ENCODE measurements at regions not wholly inside any gene's neighbourhood (a gene's known extent, or its start where the extent isn't known, plus 50 kb on each side); places are given as distances from the start of the nearest gene placed in this dataset.
A peak's percentile ranks its signal among the peaks of the same experiment; 100 is the strongest.

- in situ Hi-C loops (cut with HindIII; ENCODE audit: low sequenced_read_pairs) = no loop called here
- no peak for DNase-seq (ENCODE audit: low spot score)
Measured at GRCh38 chr14:58749066-58749669, 111.4 kb downstream of the DACT1 start.

- in situ Hi-C loops (cut with HindIII; ENCODE audit: low sequenced_read_pairs) = no loop called here
- DNase-seq (ENCODE audit: low spot score) = no peak
Measured at GRCh38 chr14:58750321-58751269, 112.8 kb downstream of the DACT1 start.

- in situ Hi-C loops (cut with HindIII; ENCODE audit: low sequenced_read_pairs) = no loop called here
- DNase-seq (ENCODE audit: low spot score) = no peak
Measured at GRCh38 chr14:58751788-58752187, 114.0 kb downstream of the DACT1 start.

- in situ Hi-C loops (cut with HindIII; ENCODE audit: low sequenced_read_pairs) = no loop called here
- no peak for DNase-seq (ENCODE audit: low spot score)
Measured at GRCh38 chr14:58752289-58752688, 114.5 kb downstream of the DACT1 start.

- DNase-seq (ENCODE audit: low spot score) = peak; percentile 77
- in situ Hi-C loops (cut with HindIII; ENCODE audit: low sequenced_read_pairs) = no loop called here
Measured at GRCh38 chr14:58752771-58753201, 115.0 kb downstream of the DACT1 start.

- no peak for DNase-seq (ENCODE audit: low spot score)
- in situ Hi-C loops (cut with HindIII; ENCODE audit: low sequenced_read_pairs) = no loop called here
Measured at GRCh38 chr14:58755031-58755925, 117.5 kb downstream of the DACT1 start.

- in situ Hi-C loops (cut with HindIII; ENCODE audit: low sequenced_read_pairs) = no loop called here
Measured at GRCh38 chr14:58760121-58760520, 122.4 kb downstream of the DACT1 start.

GRCh38 chr14:58762629-58763028 is 124.9 kb downstream of the DACT1 start:
- in situ Hi-C loops (cut with HindIII; ENCODE audit: low sequenced_read_pairs) = no loop called here
- DNase-seq (ENCODE audit: low spot score) = no peak

More at GRCh38 chr14:58760121-58760520, 122.4 kb downstream of the DACT1 start:
- DNase-seq (ENCODE audit: low spot score) = peak; percentile 52

GRCh38 chr14:58763210-58763609 is 125.4 kb downstream of the DACT1 start:
- in situ Hi-C loops (cut with HindIII; ENCODE audit: low sequenced_read_pairs) = no loop called here

GRCh38 chr14:58765418-58765831 is 127.7 kb downstream of the DACT1 start:
- peak; percentile 67 for DNase-seq (ENCODE audit: low spot score)
- in situ Hi-C loops (cut with HindIII; ENCODE audit: low sequenced_read_pairs) = no loop called here

More at GRCh38 chr14:58763210-58763609, 125.4 kb downstream of the DACT1 start:
- DNase-seq (ENCODE audit: low spot score) = no peak

GRCh38 chr14:58765843-58766242 is 128.1 kb downstream of the DACT1 start:
- no peak for DNase-seq (ENCODE audit: low spot score)
- in situ Hi-C loops (cut with HindIII; ENCODE audit: low sequenced_read_pairs) = no loop called here

- DNase-seq (ENCODE audit: low spot score) = no peak
- in situ Hi-C loops (cut with HindIII; ENCODE audit: low sequenced_read_pairs) = no loop called here
Measured at GRCh38 chr14:58769011-58769643, 131.4 kb downstream of the DACT1 start.

- DNase-seq (ENCODE audit: low spot score) = no peak
- in situ Hi-C loops (cut with HindIII; ENCODE audit: low sequenced_read_pairs) = no loop called here
Measured at GRCh38 chr14:58769771-58770170, 132.0 kb downstream of the DACT1 start.

- in situ Hi-C loops (cut with HindIII; ENCODE audit: low sequenced_read_pairs) = no loop called here
Measured at GRCh38 chr14:58770491-58770982, 132.8 kb downstream of the DACT1 start.

GRCh38 chr14:58771016-58771415 is 133.3 kb downstream of the DACT1 start:
- in situ Hi-C loops (cut with HindIII; ENCODE audit: low sequenced_read_pairs) = no loop called here
- no peak for DNase-seq (ENCODE audit: low spot score)

More at GRCh38 chr14:58770491-58770982, 132.8 kb downstream of the DACT1 start:
- peak; percentile 99 for DNase-seq (ENCODE audit: low spot score)

- no peak for DNase-seq (ENCODE audit: low spot score)
- in situ Hi-C loops (cut with HindIII; ENCODE audit: low sequenced_read_pairs) = no loop called here
Measured at GRCh38 chr14:58772116-58772515, 134.4 kb downstream of the DACT1 start.

- in situ Hi-C loops (cut with HindIII; ENCODE audit: low sequenced_read_pairs) = no loop called here
- no peak for DNase-seq (ENCODE audit: low spot score)
Measured at GRCh38 chr14:58772794-58773620, 135.2 kb downstream of the DACT1 start.

- in situ Hi-C loops (cut with HindIII; ENCODE audit: low sequenced_read_pairs) = no loop called here
- peak; percentile 89 for DNase-seq (ENCODE audit: low spot score)
Measured at GRCh38 chr14:58774531-58774930, 136.8 kb downstream of the DACT1 start.

Data from G401 (cell line).